ENCODE measurements at regions not wholly inside any gene's neighbourhood (a gene's known extent, or its start where the extent isn't known, plus 50 kb on each side); places are given as distances from the start of the nearest gene placed in this dataset.

DNA sequence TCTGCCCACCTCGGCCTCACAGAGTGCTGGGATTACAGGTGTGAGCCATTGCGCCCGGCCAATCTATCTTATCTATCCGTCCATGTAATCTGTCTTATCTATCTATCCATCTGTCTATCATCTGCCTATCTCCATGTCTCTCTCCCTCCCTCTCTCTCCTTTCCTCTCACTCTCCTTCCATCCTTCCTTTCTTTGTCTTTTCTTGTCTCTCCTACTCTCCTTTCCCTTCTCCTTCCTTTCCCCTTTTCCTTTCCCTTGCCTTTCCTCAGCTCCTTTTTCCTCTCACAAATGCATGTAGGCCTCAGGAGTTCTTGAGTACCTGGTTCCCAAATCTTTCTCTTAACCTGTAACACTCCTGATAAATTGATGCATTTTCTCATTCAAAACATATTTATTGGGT, 89.3 kb upstream of the WSCD2 start:
- Histone ChIP-seq H3K4me2 (ENCODE audit: low read length) (no peak overlapping the region), H3K27me3 (ENCODE audit: insufficient read depth, low read length) (no peaks in the 10 kb centered on the region)
- no peak for DNase-seq

DNA sequence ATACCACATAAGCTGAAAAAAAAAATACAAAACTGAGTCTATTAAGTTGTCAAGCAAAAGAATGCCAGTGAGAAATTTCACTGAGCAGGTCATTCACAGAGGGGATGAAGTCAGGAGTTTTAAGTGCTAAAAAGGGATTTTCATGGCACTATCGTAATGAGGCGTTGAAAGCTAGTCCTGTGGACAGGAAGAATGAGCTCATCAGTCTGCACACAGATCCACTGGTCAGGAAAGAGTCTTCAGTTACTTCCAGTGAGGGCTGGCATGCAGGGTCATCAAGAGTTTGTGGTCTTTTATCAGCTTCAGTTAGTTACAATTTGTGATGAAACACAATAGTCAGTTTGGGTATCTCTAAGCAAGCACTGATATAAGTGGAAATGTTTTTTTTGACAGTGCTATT, 88.1 kb upstream of the WSCD2 start:
- H2BK12ac ChIP-seq (ENCODE audit: low read length), result no peak overlapping the region
- H3K9ac ChIP-seq (ENCODE audit: low read length), result no peak overlapping the region
- H2BK5ac ChIP-seq (ENCODE audit: low read depth, low read length, poor library complexity), result no peak overlapping the region
- H4K91ac ChIP-seq (ENCODE audit: low read depth, low read length), result no peak overlapping the region
- no peak for DNase-seq
- H3K18ac ChIP-seq (ENCODE audit: low read length), result no peak overlapping the region
- no peak overlapping the region for H3K23ac ChIP-seq (ENCODE audit: low read length)
- H3K79me2 ChIP-seq (ENCODE audit: control insufficient read depth, insufficient read depth, low read length, poor library complexity), result no peaks in the 10 kb centered on the region
- H2AK5ac ChIP-seq (ENCODE audit: low read length), result no peak overlapping the region
- WGBS (ENCODE audit: extremely low coverage, insufficient coverage, insufficient read length), result no CpG with 5 or more reads among the region's 2 CpGs
- H3K4me3 ChIP-seq (ENCODE audit: low read depth, low read length), result no peak overlapping the region
- no peak overlapping the region for H2BK120ac ChIP-seq (ENCODE audit: insufficient read depth, low read length, poor library complexity)
- H4K12ac ChIP-seq (ENCODE audit: low read depth, low read length), result no peak overlapping the region
- H3K4me1 ChIP-seq (ENCODE audit: control insufficient read depth in 1 of 2, insufficient read depth in 2 of 2, low read length in 2 of 2), result no peaks in the 10 kb centered on the region
- no peak overlapping the region for H3K27ac ChIP-seq (ENCODE audit: low read depth, low read length)
- no peak overlapping the region for H3K4ac ChIP-seq (ENCODE audit: low read depth, low read length)
- no peaks in the 10 kb centered on the region for H3K9me3 ChIP-seq (ENCODE audit: insufficient read depth, low read depth, low read length)
- H3K79me1 ChIP-seq (ENCODE audit: low read length), result no peaks in the 10 kb centered on the region
- H3K36me3 ChIP-seq (ENCODE audit: control insufficient read depth in 1 of 2, insufficient read depth in 2 of 2, low read length in 2 of 2), result no peaks in the 10 kb centered on the region
- H3K14ac ChIP-seq (ENCODE audit: low read length), result no peak overlapping the region
- no peaks in the 10 kb centered on the region for H3K27me3 ChIP-seq (ENCODE audit: insufficient read depth, low read length)
- no peak overlapping the region for H4K8ac ChIP-seq (ENCODE audit: low read depth, low read length)
- H3K4me2 ChIP-seq (ENCODE audit: low read length), result no peak overlapping the region
- no peak overlapping the region for H2AFZ ChIP-seq (ENCODE audit: insufficient read depth, low read length, poor library complexity)

More for the DNA sequence above, 89.3 kb upstream of the WSCD2 start:
- H2BK120ac ChIP-seq (ENCODE audit: insufficient read depth, low read length, poor library complexity), result no peak overlapping the region
- H3K9ac ChIP-seq (ENCODE audit: low read length), result no peak overlapping the region
- no CpG with 5 or more reads among the region's 4 CpGs for WGBS (ENCODE audit: extremely low coverage, insufficient coverage, insufficient read length)
- H4K8ac ChIP-seq (ENCODE audit: low read depth, low read length), result no peak overlapping the region
- H2BK12ac ChIP-seq (ENCODE audit: low read length), result no peak overlapping the region
- no peak overlapping the region for H3K14ac ChIP-seq (ENCODE audit: low read length)
- no peaks in the 10 kb centered on the region for H3K79me1 ChIP-seq (ENCODE audit: low read length)
- H3K18ac ChIP-seq (ENCODE audit: low read length), result no peak overlapping the region
- no peak overlapping the region for H3K23ac ChIP-seq (ENCODE audit: low read length)
- no peaks in the 10 kb centered on the region for H3K4me1 ChIP-seq (ENCODE audit: control insufficient read depth in 1 of 2, insufficient read depth in 2 of 2, low read length in 2 of 2)
- no peak overlapping the region for H4K91ac ChIP-seq (ENCODE audit: low read depth, low read length)
- H3K9me3 ChIP-seq (ENCODE audit: insufficient read depth, low read depth, low read length), result no peaks in the 10 kb centered on the region
- H3K27ac ChIP-seq (ENCODE audit: low read depth, low read length), result no peak overlapping the region
- H3K4me3 ChIP-seq (ENCODE audit: low read depth, low read length), result no peak overlapping the region
- H4K12ac ChIP-seq (ENCODE audit: low read depth, low read length), result no peak overlapping the region
- H3K79me2 ChIP-seq (ENCODE audit: control insufficient read depth, insufficient read depth, low read length, poor library complexity), result no peaks in the 10 kb centered on the region
- no peak overlapping the region for H3K4ac ChIP-seq (ENCODE audit: low read depth, low read length)
- no peaks in the 10 kb centered on the region for H3K36me3 ChIP-seq (ENCODE audit: control insufficient read depth in 1 of 2, insufficient read depth in 2 of 2, low read length in 2 of 2)
- no peak overlapping the region for H2AK5ac ChIP-seq (ENCODE audit: low read length)
- no peak overlapping the region for H2AFZ ChIP-seq (ENCODE audit: insufficient read depth, low read length, poor library complexity)
- no peak overlapping the region for H2BK5ac ChIP-seq (ENCODE audit: low read depth, low read length, poor library complexity)

DNA sequence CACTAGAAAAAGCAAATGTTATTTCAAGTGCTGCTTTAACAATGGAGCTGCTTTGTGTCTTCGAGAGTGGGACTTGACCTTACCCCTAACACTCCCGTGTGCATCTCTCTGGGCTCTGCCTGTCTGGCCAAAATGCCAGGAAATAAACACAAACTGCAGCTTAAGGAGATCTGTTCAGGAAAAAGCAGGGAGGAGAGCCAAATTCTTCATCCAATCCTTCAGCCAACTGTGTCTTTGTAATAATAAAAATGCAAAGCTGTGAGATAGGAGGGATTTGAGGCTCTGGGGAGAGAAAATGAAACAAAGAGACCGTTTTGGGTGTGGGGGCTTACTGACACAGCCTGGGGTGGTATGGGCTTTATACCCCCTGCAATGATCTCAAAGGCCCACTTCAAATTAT, 85.8 kb upstream of the WSCD2 start:
- Histone ChIP-seq H4K91ac (ENCODE audit: low read depth, low read length) (no peak overlapping the region), H2BK12ac (ENCODE audit: low read length) (no peak overlapping the region), H3K79me2 (ENCODE audit: control insufficient read depth, insufficient read depth, low read length, poor library complexity) (no peaks in the 10 kb centered on the region), H3K36me3 (ENCODE audit: control insufficient read depth in 1 of 2, insufficient read depth in 2 of 2, low read length in 2 of 2) (no peaks in the 10 kb centered on the region), H4K8ac (ENCODE audit: low read depth, low read length) (no peak overlapping the region), H3K9me3 (ENCODE audit: insufficient read depth, low read depth, low read length) (no peaks in the 10 kb centered on the region), H2AK5ac (ENCODE audit: low read length) (no peak overlapping the region), H3K14ac (ENCODE audit: low read length) (no peak overlapping the region), H3K4me2 (ENCODE audit: low read length) (no peak overlapping the region), H3K4ac (ENCODE audit: low read depth, low read length) (no peak overlapping the region), H2BK120ac (ENCODE audit: insufficient read depth, low read length, poor library complexity) (no peak overlapping the region), H3K4me1 (ENCODE audit: control insufficient read depth in 1 of 2, insufficient read depth in 2 of 2, low read length in 2 of 2) (no peaks in the 10 kb centered on the region), H3K27me3 (ENCODE audit: insufficient read depth, low read length) (no peaks in the 10 kb centered on the region), H3K18ac (ENCODE audit: low read length) (no peak overlapping the region), H3K79me1 (ENCODE audit: low read length) (no peaks in the 10 kb centered on the region), H3K9ac (ENCODE audit: low read length) (no peak overlapping the region), H4K12ac (ENCODE audit: low read depth, low read length) (no peak overlapping the region), H3K27ac (ENCODE audit: low read depth, low read length) (no peak overlapping the region), H2AFZ (ENCODE audit: insufficient read depth, low read length, poor library complexity) (no peak overlapping the region), H2BK5ac (ENCODE audit: low read depth, low read length, poor library complexity) (no peak overlapping the region), H3K4me3 (ENCODE audit: low read depth, low read length) (no peak overlapping the region), H3K23ac (ENCODE audit: low read length) (no peak overlapping the region)
- WGBS (ENCODE audit: extremely low coverage, insufficient coverage, insufficient read length), result no CpG with 5 or more reads among the region's 3 CpGs
- DNase-seq, result no peak

DNA sequence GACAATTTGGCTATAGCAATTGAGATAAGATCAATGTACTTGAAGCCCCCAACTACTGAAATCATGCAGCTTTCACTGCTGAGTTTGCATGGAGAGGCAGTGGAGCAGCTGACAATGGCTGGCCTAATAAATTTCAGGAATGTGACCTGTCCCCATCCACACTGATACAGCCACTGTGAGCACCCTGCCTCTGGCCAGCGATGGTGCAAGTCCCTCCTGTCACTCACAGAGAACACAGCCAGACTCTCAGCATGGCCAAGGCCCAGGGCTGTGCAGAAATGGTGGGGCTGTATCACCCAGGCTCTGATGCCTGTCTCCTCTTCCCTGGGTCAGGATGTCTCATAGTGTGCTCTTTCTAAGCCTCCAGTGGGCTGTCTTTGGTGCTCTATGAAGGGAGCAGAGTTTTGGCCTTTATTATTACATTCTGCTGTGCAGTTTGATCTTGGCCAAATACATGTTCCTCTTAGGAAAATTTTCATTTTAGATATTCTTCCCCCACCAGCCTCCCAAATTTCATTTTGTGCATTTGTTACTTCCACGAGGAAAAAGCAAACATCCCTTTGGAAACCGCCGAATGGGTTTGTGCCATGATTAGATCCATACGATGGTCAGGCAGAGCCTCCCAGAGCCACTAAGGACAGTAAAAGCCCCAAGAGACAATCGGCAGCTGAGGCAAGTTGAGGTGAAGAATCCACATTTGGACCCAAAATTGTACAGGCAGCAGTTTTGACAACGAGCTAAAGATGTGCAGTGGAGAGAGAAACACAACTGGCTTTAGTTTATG, 85.1 kb upstream of the WSCD2 start:
- Histone ChIP-seq H3K36me3 (ENCODE audit: control insufficient read depth in 1 of 2, insufficient read depth in 2 of 2, low read length in 2 of 2) (no peaks in the 10 kb centered on the region), H3K79me2 (ENCODE audit: control insufficient read depth, insufficient read depth, low read length, poor library complexity) (no peaks in the 10 kb centered on the region), H4K12ac (ENCODE audit: low read depth, low read length) (no peak overlapping the region), H4K91ac (ENCODE audit: low read depth, low read length) (no peak overlapping the region), H4K8ac (ENCODE audit: low read depth, low read length) (no peak overlapping the region), H3K4me2 (ENCODE audit: low read length) (no peak overlapping the region), H2AFZ (ENCODE audit: insufficient read depth, low read length, poor library complexity) (no peak overlapping the region), H3K27ac (ENCODE audit: low read depth, low read length) (no peak overlapping the region), H3K4me3 (ENCODE audit: low read depth, low read length) (no peak overlapping the region), H2AK5ac (ENCODE audit: low read length) (no peak overlapping the region), H3K9ac (ENCODE audit: low read length) (no peak overlapping the region), H2BK5ac (ENCODE audit: low read depth, low read length, poor library complexity) (no peak overlapping the region), H3K9me3 (ENCODE audit: insufficient read depth, low read depth, low read length) (no peaks in the 10 kb centered on the region), H2BK120ac (ENCODE audit: insufficient read depth, low read length, poor library complexity) (no peak overlapping the region), H3K18ac (ENCODE audit: low read length) (no peak overlapping the region), H3K27me3 (ENCODE audit: insufficient read depth, low read length) (no peaks in the 10 kb centered on the region), H3K14ac (ENCODE audit: low read length) (no peak overlapping the region), H3K79me1 (ENCODE audit: low read length) (no peaks in the 10 kb centered on the region), H3K4ac (ENCODE audit: low read depth, low read length) (no peak overlapping the region), H3K4me1 (ENCODE audit: control insufficient read depth in 1 of 2, insufficient read depth in 2 of 2, low read length in 2 of 2) (no peaks in the 10 kb centered on the region), H3K23ac (ENCODE audit: low read length) (no peak overlapping the region), H2BK12ac (ENCODE audit: low read length) (no peak overlapping the region)
- WGBS (ENCODE audit: extremely low coverage, insufficient coverage, insufficient read length), result no CpG with 5 or more reads among the region's 7 CpGs
- no peak for DNase-seq

All from trophoblast cell (in vitro differentiated cells and primary cell).